ENCODE measurements at regions not wholly inside any gene's neighbourhood (a gene's known extent, or its start where the extent isn't known, plus 50 kb on each side); places are given as distances from the start of the nearest gene placed in this dataset.

DNA sequence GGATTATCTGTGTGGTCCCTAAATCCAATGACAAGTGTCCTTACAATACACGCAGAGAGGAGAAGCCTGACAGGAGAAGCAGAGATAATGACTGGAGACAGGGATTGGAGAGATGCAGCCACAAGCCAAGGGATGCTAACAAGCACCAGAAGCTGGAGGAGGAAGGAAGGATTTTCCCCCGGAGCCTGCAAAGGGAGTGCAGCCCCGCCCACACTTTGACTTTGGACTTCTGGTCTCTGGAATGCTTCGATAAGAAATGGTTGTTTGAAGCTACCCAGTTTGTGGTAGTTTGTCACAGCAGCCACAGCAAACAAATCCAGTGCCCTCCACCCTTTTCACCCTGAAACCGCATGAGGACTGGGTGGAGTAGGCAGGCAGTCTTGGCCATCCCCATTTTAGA is 77.2 kb upstream of the BOD1 start (continued):
- TF ChIP-seq, protein P1, sequence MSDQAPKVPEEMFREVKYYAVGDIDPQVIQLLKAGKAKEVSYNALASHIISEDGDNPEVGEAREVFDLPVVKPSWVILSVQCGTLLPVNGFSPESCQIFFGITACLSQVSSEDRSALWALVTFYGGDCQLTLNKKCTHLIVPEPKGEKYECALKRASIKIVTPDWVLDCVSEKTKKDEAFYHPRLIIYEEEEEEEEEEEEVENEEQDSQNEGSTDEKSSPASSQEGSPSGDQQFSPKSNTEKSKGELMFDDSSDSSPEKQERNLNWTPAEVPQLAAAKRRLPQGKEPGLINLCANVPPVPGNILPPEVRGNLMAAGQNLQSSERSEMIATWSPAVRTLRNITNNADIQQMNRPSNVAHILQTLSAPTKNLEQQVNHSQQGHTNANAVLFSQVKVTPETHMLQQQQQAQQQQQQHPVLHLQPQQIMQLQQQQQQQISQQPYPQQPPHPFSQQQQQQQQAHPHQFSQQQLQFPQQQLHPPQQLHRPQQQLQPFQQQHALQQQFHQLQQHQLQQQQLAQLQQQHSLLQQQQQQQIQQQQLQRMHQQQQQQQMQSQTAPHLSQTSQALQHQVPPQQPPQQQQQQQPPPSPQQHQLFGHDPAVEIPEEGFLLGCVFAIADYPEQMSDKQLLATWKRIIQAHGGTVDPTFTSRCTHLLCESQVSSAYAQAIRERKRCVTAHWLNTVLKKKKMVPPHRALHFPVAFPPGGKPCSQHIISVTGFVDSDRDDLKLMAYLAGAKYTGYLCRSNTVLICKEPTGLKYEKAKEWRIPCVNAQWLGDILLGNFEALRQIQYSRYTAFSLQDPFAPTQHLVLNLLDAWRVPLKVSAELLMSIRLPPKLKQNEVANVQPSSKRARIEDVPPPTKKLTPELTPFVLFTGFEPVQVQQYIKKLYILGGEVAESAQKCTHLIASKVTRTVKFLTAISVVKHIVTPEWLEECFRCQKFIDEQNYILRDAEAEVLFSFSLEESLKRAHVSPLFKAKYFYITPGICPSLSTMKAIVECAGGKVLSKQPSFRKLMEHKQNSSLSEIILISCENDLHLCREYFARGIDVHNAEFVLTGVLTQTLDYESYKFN (CRISPR knock-in tag; conservative IDR thresholded peaks at IDR 0.05), result peak; percentile 53; the same call in 1 of the 2 replicates

DNA sequence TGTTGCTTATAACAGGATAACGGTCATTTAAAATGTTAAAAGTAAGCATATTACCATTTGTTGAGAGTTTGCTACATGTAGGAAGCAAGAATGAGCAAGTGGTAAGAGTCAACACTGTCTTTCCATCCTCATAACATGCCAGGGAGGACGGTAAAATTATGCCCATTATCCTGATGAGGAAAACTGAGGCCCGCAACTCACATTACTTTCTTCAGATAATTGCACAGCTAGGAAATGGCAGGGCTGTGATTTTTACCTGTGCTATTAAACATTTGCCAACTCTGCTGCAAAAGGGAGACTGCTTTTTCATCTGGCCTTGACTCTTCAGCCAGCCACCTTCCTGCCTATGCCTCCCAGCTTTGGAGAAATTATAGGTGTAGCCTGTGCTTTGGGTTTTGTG is 79.8 kb upstream of the BOD1 start:
- Histone ChIP-seq H3K27me3 (ENCODE audit: control insufficient read depth in 1 of 2, insufficient read depth in 2 of 2, low read length in 2 of 2) (no peaks in the 10 kb centered on the region), H3K9me3 (ENCODE audit: low read length) (peaks cover 6% of the 10 kb centered on the region), H4K20me1 (ENCODE audit: insufficient read depth, low read length) (no peaks in the 10 kb centered on the region), H3K4me3 (replicated peaks in 1 of 3; ENCODE audit: insufficient read depth in 1 of 3, low read depth in 2 of 3, low read length in 3 of 3) (no peak overlapping the region), H3K79me2 (ENCODE audit: insufficient read depth, low read length) (no peaks in the 10 kb centered on the region), H3K4me2 (ENCODE audit: low read depth, low read length) (no peak overlapping the region), H3K4me1 (ENCODE audit: insufficient read depth, low read length) (peaks cover 68% of the 10 kb centered on the region), H3K36me3 (replicated peaks in 1 of 2; ENCODE audit: control insufficient read depth in 1 of 2, insufficient read depth in 2 of 2, low read length in 2 of 2) (no peaks in the 10 kb centered on the region), H2AFZ (ENCODE audit: low read length) (no peak overlapping the region), H3K9ac (ENCODE audit: insufficient read depth, low read depth, low read length) (no peak overlapping the region), H3K27ac (ENCODE audit: extremely low read length, insufficient read depth, low read length) (no peak overlapping the region)
- ATAC-seq (no peak), FAIRE-seq (no peak), DNase-seq (ENCODE audit: low spot score) (no peak)
- TF ChIP-seq ZMYM3 (CRISPR knock-in tag; IDR thresholded peaks at IDR 0.05) (peak; percentile 69; the same call in 1 of the 2 replicates), ZNF629 (CRISPR knock-in tag; conservative IDR thresholded peaks at IDR 0.05) (peak; percentile 94), CBX5 (CRISPR knock-in tag; IDR thresholded peaks at IDR 0.05; ENCODE audit: borderline replicate concordance) (no peak)
- WGBS (ENCODE audit: low lambda C conversion rate), result 87% methylated on average over 3 of the region's 3 CpGs
- in situ Hi-C loops (cut with HindIII; ENCODE audit: extremely low pct_ligation_motif_present, low pct_unique_long_range_greater_than_20kb) (no loop called here), intact Hi-C loops (cut with micrococcal nuclease; ENCODE audit: unreplicated experiment) (no loop called here)
- ChIA-PET CTCF (ENCODE audit: low intra/inter-chr PET ratio, low total read pairs) (no interaction called here), POLR2A (no interaction called here)
- BruUV-seq (replicated peaks), result no TSS peak

All from HepG2 (cell line).